ENCODE measurements at regions not wholly inside any gene's neighbourhood (a gene's known extent, or its start where the extent isn't known, plus 50 kb on each side); places are given as distances from the start of the nearest gene placed in this dataset.
A peak's percentile ranks its signal among the peaks of the same experiment; 100 is the strongest.
"Not testable (repeated sequence)": the region's sequence is repeated elsewhere in the genome, so short reads cannot be mapped to it uniquely, and the experiment has no call there.

DNA sequence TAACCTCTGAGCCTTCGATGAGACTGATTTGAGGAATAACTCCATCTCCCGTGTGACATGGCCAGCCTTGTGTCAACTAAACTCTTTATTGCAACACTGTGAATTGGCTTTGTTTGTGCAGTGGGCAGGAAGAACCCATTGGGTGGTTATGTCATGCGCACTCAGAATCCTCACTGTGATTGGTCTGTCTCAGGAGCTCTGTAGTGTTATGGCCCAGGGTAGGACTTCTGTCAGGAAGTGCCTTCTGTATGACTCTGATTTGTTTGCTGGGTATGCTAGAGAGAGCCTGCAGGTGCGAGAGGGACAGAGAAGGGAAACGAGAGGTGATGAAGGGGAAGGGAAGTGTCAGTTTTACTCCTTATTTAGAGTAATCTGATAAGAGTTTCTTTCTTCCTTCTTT is 71.5 kb upstream of the DCD start:
- no peak for TF ChIP-seq CTCF (IDR thresholded peaks at IDR 0.05; ENCODE audit: control insufficient read depth, insufficient read depth, low read depth, low read length, missing control alignments)
- DNase-seq (ENCODE audit: low read depth) = no peak
- H3K4me3 ChIP-seq (ENCODE audit: control insufficient read depth, low read depth, low read length) = no peak overlapping the region

GRCh38 chr12:54716261-54716660 is 68.1 kb upstream of the DCD start:
- no peak overlapping the region for H3K4me3 ChIP-seq (ENCODE audit: control insufficient read depth, low read depth, low read length)
- TF ChIP-seq CTCF (IDR thresholded peaks at IDR 0.05; ENCODE audit: control insufficient read depth, insufficient read depth, low read depth, low read length, missing control alignments) = no peak
- DNase-seq (ENCODE audit: low read depth) = no peak

DNA sequence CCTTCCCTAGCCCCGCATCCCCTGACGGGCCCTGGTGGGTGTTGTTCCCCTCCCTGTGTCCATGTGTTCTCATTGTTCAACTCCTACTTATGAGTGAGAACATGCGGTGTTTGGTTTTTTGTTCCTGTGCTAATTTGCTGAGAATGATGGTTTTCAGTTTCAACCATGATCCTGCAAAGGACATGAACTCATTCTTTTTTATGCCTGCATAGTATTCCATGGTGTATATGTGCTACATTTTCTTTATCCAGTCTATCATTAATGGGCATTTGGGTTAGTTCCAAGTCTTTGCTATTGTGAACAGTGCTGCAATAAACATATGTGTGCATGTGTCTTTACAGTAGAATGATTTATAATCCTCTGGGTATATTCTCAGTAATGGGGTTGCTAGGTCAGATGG is 65.7 kb upstream of the DCD start:
- not testable (repeated sequence) for DNase-seq (ENCODE audit: low read depth)

DNA sequence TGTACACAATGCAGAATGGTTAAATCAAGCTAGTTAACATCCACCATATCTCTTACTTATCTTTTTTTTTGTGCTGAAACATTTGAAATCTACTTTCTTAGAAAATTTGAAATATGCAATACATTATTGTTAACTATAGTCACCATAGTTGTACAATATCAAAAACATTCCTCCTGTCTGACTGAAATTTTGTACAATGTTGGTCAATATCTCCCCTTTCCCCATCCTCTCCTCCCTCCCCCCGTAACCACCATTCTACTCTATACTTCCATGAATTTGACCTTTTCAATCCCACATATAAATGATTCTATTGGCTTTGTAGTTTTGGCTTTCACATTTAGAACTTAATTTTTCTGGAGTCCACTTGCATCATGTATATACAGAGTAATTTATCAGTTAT is 63.5 kb upstream of the DCD start:
- DNase-seq (ENCODE audit: low read depth) = no peak
- no peak for TF ChIP-seq CTCF (IDR thresholded peaks at IDR 0.05; ENCODE audit: control insufficient read depth, insufficient read depth, low read depth, low read length, missing control alignments)
- H3K4me3 ChIP-seq (ENCODE audit: control insufficient read depth, low read depth, low read length) = no peak overlapping the region

More for the DNA sequence above, 65.7 kb upstream of the DCD start:
- not testable (repeated sequence) for H3K4me3 ChIP-seq (ENCODE audit: control insufficient read depth, low read depth, low read length)

- DNase-seq (ENCODE audit: low read depth) = no peak
- no peak for TF ChIP-seq CTCF (IDR thresholded peaks at IDR 0.05; ENCODE audit: control insufficient read depth, insufficient read depth, low read depth, low read length, missing control alignments)
- H3K4me3 ChIP-seq (ENCODE audit: control insufficient read depth, low read depth, low read length) = no peak overlapping the region
Measured at GRCh38 chr12:54708826-54709225, 60.7 kb upstream of the DCD start.

GRCh38 chr12:54704202-54704601 is 56.0 kb upstream of the DCD start:
- DNase-seq (ENCODE audit: low read depth) = no peak
- no peak for TF ChIP-seq CTCF (IDR thresholded peaks at IDR 0.05; ENCODE audit: control insufficient read depth, insufficient read depth, low read depth, low read length, missing control alignments)
- no peak overlapping the region for H3K4me3 ChIP-seq (ENCODE audit: control insufficient read depth, low read depth, low read length)

GRCh38 chr12:54701940-54702592 is 53.9 kb upstream of the DCD start:
- peak; percentile 10 for DNase-seq (ENCODE audit: low read depth)
- no peak overlapping the region for H3K4me3 ChIP-seq (ENCODE audit: control insufficient read depth, low read depth, low read length)
- TF ChIP-seq CTCF (IDR thresholded peaks at IDR 0.05; ENCODE audit: control insufficient read depth, insufficient read depth, low read depth, low read length, missing control alignments) = peak; percentile 50

All from AG09309 (cell line).